Panc1 (cell line): ENCODE measurements at regions not wholly inside any gene's neighbourhood (a gene's known extent, or its start where the extent isn't known, plus 50 kb on each side); places are given as distances from the start of the nearest gene placed in this dataset.

Experiments
- CTCF ChIP-seq: fragments of 450-650 bp; IDR thresholded peaks from 2 replicates; pipeline ENCODE4 v1.5.1; 2017; ENCODE audit warnings: mild to moderate bottlenecking
- POLR2AphosphoS5 ChIP-seq: IDR thresholded peaks from 2 replicates; pipeline ENCODE4 v1.6.1; 2012; ENCODE audit warnings: mild to moderate bottlenecking, low read depth, low read length, moderate library complexity
- REST ChIP-seq, 2 experiments: IDR thresholded peaks; 2 replicates each; pipeline ENCODE4 v1.6.1; 2011 to 2012; ENCODE audit warnings: low read depth in 2 of 2, control low read depth in 1 of 2, low read length in 1 of 2, mild to moderate bottlenecking in 1 of 2, moderate library complexity in 1 of 2; ENCODE audit not compliant: insufficient read depth in 1 of 2
- TCF7L2 ChIP-seq: IDR thresholded peaks from 2 replicates; pipeline ENCODE4 v1.6.1; 2011; ENCODE audit warnings: mild to moderate bottlenecking, low read depth, low read length, inconsistent platforms

- no peak for TF ChIP-seq POLR2AphosphoS5
- TF ChIP-seq TCF7L2, result no peak
- no peak for TF ChIP-seq CTCF
- no peak for TF ChIP-seq REST (IDR thresholded peaks at IDR 0.05; ENCODE audit: insufficient read depth in 1 of 2, low read depth in 2 of 2, low read length in 1 of 2)
Observed at GRCh38 chr9:36470643-36471290, 70.7 kb upstream of the RNF38 start.
